ENCODE measurements at regions not wholly inside any gene's neighbourhood (a gene's known extent, or its start where the extent isn't known, plus 50 kb on each side); places are given as distances from the start of the nearest gene placed in this dataset.

- H3K9me2 ChIP-seq (replicated peaks; ENCODE audit: insufficient read depth, low read length): no peaks in the 10 kb centered on the region
- no peaks in the 10 kb centered on the region for H3K36me3 ChIP-seq (replicated peaks; ENCODE audit: insufficient read depth, low read length)
- H3K4me2 ChIP-seq (ENCODE audit: low read depth, low read length): no peak overlapping the region
- H3K4me3 ChIP-seq (ENCODE audit: low read length): no peak overlapping the region
- no peaks in the 10 kb centered on the region for H3K27me3 ChIP-seq (replicated peaks; ENCODE audit: insufficient read depth, low read length)
- no peak overlapping the region for H2AFZ ChIP-seq (ENCODE audit: low read length)
- peak; percentile 35 for DNase-seq
- H3K9me3 ChIP-seq (replicated peaks; ENCODE audit: insufficient read depth, low read length): no peaks in the 10 kb centered on the region
- TF ChIP-seq EZH2 (optimal IDR thresholded peaks at IDR 0.05; ENCODE audit: low read depth, low read length): no peak
- no peak for TF ChIP-seq EZH2phosphoT487 (IDR thresholded peaks at IDR 0.05; ENCODE audit: low read length)
- peak; percentile 50 for TF ChIP-seq CTCF (IDR thresholded peaks at IDR 0.05; ENCODE audit: low read length)
- no peak overlapping the region for H3K27ac ChIP-seq (ENCODE audit: low read length)
- no peaks in the 10 kb centered on the region for H3F3A ChIP-seq (ENCODE audit: insufficient read depth, low read length)
- H3K4me1 ChIP-seq (ENCODE audit: low read length): no peaks in the 10 kb centered on the region
- H4K20me1 ChIP-seq (ENCODE audit: insufficient read depth, low read length): no peaks in the 10 kb centered on the region
- no peaks in the 10 kb centered on the region for H3K79me2 ChIP-seq (ENCODE audit: low read length)
- no peak overlapping the region for H3K9ac ChIP-seq (ENCODE audit: low read length)
Measured at GRCh38 chr14:30005114-30005808, 77.6 kb upstream of the PRKD1 start.

DNA sequence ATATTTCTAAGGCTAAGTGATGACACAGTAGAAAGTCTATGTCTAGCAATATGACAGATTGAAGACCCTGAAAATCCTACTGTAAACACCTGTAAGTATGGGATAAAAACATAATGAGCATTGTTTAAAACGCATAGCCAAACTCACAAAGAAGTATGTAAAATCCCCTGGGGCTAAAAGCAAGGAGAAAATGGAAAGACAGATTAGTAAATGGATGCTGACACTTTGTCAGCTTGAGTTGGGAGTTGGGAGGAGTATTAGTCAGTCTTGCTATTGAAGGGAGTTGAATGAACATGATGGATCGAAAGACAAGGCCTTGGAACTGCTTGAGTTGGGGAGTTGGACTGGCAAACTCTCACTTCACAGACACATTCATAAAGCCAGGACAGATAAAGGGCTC, 79.0 kb upstream of the PRKD1 start:
- H3K4me1 ChIP-seq (ENCODE audit: low read length): no peaks in the 10 kb centered on the region
- TF ChIP-seq EZH2 (optimal IDR thresholded peaks at IDR 0.05; ENCODE audit: low read depth, low read length) (no peak), EZH2phosphoT487 (IDR thresholded peaks at IDR 0.05; ENCODE audit: low read length) (no peak), CTCF (IDR thresholded peaks at IDR 0.05; ENCODE audit: low read length) (no peak)
- H3K4me3 ChIP-seq (ENCODE audit: low read length): no peak overlapping the region
- no peaks in the 10 kb centered on the region for H3K79me2 ChIP-seq (ENCODE audit: low read length)
- no peaks in the 10 kb centered on the region for H3K36me3 ChIP-seq (replicated peaks; ENCODE audit: insufficient read depth, low read length)
- H2AFZ ChIP-seq (ENCODE audit: low read length): no peak overlapping the region
- no peaks in the 10 kb centered on the region for H3F3A ChIP-seq (ENCODE audit: insufficient read depth, low read length)
- H3K27ac ChIP-seq (ENCODE audit: low read length): no peak overlapping the region
- H4K20me1 ChIP-seq (ENCODE audit: insufficient read depth, low read length): no peaks in the 10 kb centered on the region
- H3K9me3 ChIP-seq (replicated peaks; ENCODE audit: insufficient read depth, low read length): no peaks in the 10 kb centered on the region
- no peaks in the 10 kb centered on the region for H3K27me3 ChIP-seq (replicated peaks; ENCODE audit: insufficient read depth, low read length)
- H3K4me2 ChIP-seq (ENCODE audit: low read depth, low read length): no peak overlapping the region
- no peaks in the 10 kb centered on the region for H3K9me2 ChIP-seq (replicated peaks; ENCODE audit: insufficient read depth, low read length)
- DNase-seq: no peak
- H3K9ac ChIP-seq (ENCODE audit: low read length): no peak overlapping the region

DNA sequence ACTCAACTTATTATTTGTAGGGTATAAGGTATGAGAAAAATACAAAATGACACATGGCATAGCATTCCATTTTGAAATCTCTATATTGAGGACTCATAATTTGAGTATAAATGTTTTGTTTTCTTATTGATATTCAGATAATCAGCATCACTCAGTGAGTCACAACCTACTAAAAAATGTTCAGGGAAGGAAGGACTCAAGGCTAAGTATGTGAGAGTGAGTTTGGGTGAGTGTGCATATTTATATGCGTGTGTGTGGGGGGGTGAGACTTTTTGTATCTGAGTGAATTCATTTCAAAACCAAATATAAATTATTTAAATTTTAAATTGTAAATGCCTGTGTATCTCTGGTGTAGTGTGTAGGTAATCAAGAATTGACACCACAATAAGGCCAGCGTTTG, 87.8 kb upstream of the PRKD1 start:
- no peaks in the 10 kb centered on the region for H3K27me3 ChIP-seq (replicated peaks; ENCODE audit: insufficient read depth, low read length)
- no peak overlapping the region for H3K4me3 ChIP-seq (ENCODE audit: low read length)
- no peak overlapping the region for H3K9ac ChIP-seq (ENCODE audit: low read length)
- no peaks in the 10 kb centered on the region for H3K4me1 ChIP-seq (ENCODE audit: low read length)
- no peaks in the 10 kb centered on the region for H3K9me3 ChIP-seq (replicated peaks; ENCODE audit: insufficient read depth, low read length)
- H2AFZ ChIP-seq (ENCODE audit: low read length): no peak overlapping the region
- H3K36me3 ChIP-seq (replicated peaks; ENCODE audit: insufficient read depth, low read length): no peaks in the 10 kb centered on the region
- H3K27ac ChIP-seq (ENCODE audit: low read length): no peak overlapping the region
- no peaks in the 10 kb centered on the region for H3K79me2 ChIP-seq (ENCODE audit: low read length)
- no peaks in the 10 kb centered on the region for H3K9me2 ChIP-seq (replicated peaks; ENCODE audit: insufficient read depth, low read length)
- TF ChIP-seq CTCF (IDR thresholded peaks at IDR 0.05; ENCODE audit: low read length): no peak
- H3K4me2 ChIP-seq (ENCODE audit: low read depth, low read length): no peak overlapping the region
- no peak for DNase-seq
- no peaks in the 10 kb centered on the region for H4K20me1 ChIP-seq (ENCODE audit: insufficient read depth, low read length)
- no peaks in the 10 kb centered on the region for H3F3A ChIP-seq (ENCODE audit: insufficient read depth, low read length)
